GM19099 (cell line): ENCODE measurements at regions not wholly inside any gene's neighbourhood (a gene's known extent, or its start where the extent isn't known, plus 50 kb on each side); places are given as distances from the start of the nearest gene placed in this dataset.

Experiments
- POLR2A ChIP-seq: IDR thresholded peaks from 3 replicates; pipeline ENCODE4 v1.6.1; 2011; ENCODE audit warnings: low read depth; ENCODE audit not compliant: insufficient read length; ENCODE audit errors: extremely low read depth

GRCh38 chr5:125011419-125011818, 265.0 kb upstream of the ZNF608 start:
- no peak for TF ChIP-seq POLR2A

DNA sequence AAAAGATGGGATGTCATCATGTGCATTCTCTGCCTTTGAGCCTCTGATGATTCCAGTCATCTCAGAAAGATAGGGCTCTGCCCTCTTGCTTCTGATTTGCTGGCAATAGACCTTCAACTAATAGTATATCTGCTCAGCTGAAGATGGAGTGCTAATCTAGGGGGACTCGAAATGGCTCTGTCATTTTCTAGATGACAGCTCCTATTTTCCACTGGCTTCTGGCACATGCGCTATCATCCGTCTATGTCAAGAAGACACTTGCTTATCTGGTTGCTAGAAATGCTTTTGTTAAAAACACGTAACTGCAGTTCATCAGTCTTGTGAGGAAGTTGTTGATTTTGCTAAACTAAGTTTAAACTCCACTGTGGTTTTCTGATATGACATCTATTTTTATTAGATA, 265.5 kb upstream of the ZNF608 start:
- no peak for TF ChIP-seq POLR2A

DNA sequence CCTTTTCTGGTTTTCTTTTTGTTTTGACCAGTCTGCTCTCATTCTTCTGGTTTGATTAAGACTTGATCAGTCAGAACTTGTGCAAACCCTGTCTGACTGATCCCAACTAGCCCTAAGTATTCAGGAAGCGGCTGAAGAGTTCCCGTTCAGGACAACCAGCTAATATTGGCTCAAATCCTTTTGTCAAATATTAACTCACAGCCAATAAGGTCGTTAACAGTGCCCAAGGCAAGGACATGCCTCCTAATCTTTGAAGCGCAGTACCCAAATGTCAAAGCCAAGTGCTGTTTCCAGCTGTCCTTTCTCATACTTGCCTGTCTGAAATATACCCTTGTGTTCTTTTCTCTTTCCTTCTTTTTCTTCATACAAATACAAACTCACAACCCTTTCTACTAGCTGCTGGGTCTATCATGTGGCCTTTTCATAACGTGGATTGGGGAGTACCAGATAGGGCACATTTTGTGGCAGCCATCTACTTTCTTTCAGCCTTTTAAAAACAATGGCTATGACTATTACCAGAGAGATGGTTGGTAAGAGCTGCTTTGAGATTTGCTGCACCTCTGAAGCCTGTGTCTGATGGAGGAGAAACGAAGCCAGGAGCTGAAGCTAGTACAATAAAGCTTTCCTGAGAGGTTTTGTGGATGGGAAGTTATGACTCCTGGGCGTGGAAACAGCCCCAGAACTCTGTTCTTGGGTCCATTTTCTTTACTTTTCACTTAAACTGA, 266.4 kb upstream of the ZNF608 start:
- TF ChIP-seq POLR2A = no peak

DNA sequence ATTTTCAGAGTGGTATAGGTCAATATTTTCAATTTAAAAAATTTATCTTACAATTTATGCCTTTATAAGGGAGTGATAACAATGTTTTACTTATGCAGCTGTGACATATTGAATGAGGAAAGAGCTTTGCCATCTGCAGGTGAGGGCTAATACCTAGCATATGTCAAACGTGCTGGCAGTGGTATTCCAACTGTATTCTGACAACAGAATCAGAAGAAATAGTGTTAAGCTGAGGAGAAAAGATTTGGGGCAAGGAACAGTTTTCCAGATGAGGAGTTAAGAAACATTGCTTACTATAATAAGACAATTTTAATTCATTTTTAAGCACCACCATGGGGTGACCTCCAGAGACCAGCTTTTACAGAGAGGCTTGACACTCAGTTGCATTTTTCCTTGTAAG, 267.8 kb upstream of the ZNF608 start:
- no peak for TF ChIP-seq POLR2A

DNA sequence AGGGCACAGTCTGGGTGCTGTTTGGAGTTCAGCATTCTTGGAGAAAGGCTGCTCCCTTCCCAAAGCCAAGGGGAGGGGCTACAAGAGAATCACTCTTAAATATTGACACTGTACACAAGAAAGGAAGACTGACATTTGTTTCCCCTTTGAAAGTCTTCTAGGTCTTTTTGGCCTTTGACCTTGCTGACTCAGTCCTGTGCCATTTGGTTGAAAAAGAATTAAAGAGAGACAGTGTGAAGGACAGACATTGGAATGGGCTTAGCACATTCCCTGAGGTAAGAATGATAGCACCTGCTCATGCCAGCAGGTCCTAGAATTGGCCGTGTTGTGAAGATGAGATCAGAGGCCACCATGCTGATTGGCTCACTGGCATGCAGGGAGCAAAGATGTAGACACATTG, 271.4 kb upstream of the ZNF608 start:
- no peak for TF ChIP-seq POLR2A

DNA sequence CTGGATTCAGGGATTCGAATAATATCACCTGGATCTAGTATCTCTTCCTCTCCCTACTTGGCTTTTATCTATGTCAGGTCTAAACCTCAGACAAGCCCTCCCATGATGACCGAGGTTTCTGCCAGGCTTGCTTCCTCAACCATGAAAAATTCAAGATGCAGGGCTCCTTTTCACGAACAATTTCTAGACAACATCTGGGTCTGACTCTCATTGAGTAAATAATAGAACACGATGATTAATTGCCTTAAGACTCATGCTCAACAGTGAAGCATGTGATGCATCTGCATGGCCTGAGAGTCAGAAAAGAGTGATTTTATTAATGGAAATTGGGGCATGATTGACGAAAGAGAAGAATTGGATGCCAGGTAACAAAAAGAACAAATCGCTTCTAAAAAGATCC, 277.2 kb upstream of the ZNF608 start:
- no peak for TF ChIP-seq POLR2A

GRCh38 chr5:125026867-125027731, 280.7 kb upstream of the ZNF608 start:
- no peak for TF ChIP-seq POLR2A

GRCh38 chr5:125032286-125032685, 285.8 kb upstream of the ZNF608 start:
- TF ChIP-seq POLR2A = no peak

DNA sequence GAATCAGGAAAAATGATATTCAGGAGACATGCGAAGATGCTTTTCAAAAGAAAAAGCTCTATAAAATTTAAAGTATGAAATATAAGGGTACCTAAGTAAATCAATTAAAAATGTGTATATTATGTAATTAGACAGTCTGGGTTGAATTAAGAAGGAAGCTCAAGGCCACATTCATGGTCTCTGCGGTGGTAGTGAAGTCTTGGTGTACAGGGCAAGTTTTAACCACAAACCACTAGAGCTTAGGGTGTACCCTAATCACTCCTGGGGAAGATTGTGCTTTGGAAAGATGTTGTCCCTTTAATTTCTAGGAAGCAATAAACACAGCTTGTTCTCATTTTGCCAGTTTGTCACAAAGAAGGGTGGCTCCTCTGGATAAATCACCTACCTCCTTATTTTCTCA, 287.2 kb upstream of the ZNF608 start:
- no peak for TF ChIP-seq POLR2A

- no peak for TF ChIP-seq POLR2A
These were observed 287.9 kb upstream of the ZNF608 start for GRCh38 chr5:125034331-125034730.

DNA sequence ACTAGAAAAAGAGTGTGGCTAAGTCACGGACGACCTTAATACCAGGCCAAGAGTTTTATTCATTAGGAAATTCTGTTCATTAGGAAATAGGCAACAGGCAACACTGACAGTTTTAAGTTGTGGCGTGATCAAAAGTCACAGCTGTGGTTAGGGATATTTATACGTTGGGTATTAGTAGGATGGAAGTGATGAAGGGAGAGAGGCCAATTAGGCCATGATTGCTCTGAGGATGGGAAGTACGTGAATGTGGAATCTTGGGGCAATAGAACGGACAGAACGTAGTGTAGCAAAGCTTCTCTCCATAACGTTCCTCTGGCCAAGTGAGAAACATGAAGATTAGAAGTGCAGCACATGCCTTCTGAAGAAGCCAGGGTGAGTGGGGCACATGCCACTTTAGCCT, 290.1 kb upstream of the ZNF608 start:
- TF ChIP-seq POLR2A = no peak

- no peak for TF ChIP-seq POLR2A
These were observed 290.6 kb upstream of the ZNF608 start for GRCh38 chr5:125037020-125037419.

GRCh38 chr5:125037530-125037929, 291.1 kb upstream of the ZNF608 start:
- no peak for TF ChIP-seq POLR2A

GRCh38 chr5:125038477-125038876, 292.0 kb upstream of the ZNF608 start:
- TF ChIP-seq POLR2A = no peak

- TF ChIP-seq POLR2A = no peak
These were observed 295.4 kb upstream of the ZNF608 start for GRCh38 chr5:125041798-125042197.

- TF ChIP-seq POLR2A = no peak
These were observed 295.9 kb upstream of the ZNF608 start for GRCh38 chr5:125042261-125042890.
